Gastroesophageal sphincter (tissue), 3 donors: ENCODE measurements at regions not wholly inside any gene's neighbourhood (a gene's known extent, or its start where the extent isn't known, plus 50 kb on each side); places are given as distances from the start of the nearest gene placed in this dataset.

Experiments used
- POLR2A ChIP-seq, 2 donors: fragments of 450-650 bp; IDR thresholded peaks; one replicate each; pipeline ENCODE4 v1.6.1; 2017; ENCODE audit warnings: antibody characterized with exemption in 2 of 2, mild to moderate bottlenecking in 2 of 2, moderate library complexity in 1 of 2
- POLR2AphosphoS5 ChIP-seq: sonication (generic); formaldehyde crosslinking; IDR thresholded peaks from one replicate; pipeline ENCODE4 v1.6.1; 2017; ENCODE audit warnings: antibody characterized with exemption
- TF ChIP-seq, protein P1 (sequence below), 4 experiments: fragments of 200-600 bp in 2 of 4; fragments of 450-650 bp in 2 of 4; sonication (generic) in 1 of 4; IDR thresholded peaks; one replicate each; pipeline ENCODE4 v1.5.1; 2017 to 2019; ENCODE audit warnings: antibody characterized with exemption in 4 of 4, mild to moderate bottlenecking in 2 of 4, moderate library complexity in 2 of 4

DNA sequence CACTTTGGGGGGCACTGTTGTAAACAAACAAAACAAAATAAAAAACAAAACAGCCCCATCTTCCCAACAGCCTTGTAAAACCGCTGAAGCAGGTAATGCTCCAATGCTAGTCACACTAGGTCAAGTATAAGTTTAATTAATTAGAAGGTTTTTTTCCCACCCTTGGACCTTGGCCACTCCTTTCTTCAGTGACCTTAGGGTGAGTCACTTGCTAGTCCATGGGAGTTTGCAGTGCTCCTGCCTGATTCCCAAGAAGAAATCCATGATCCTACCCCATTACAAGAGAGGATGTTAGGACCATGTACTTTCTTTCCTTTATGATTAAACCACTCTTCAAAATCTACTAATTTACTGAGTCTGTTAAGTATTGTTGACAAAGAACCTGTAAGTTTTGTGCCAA lies 192.2 kb upstream of the CDKN2B start:
- no peak for TF ChIP-seq POLR2AphosphoS5
- no peak for TF ChIP-seq POLR2A (IDR thresholded peaks at IDR 0.05)
- TF ChIP-seq, protein P1, sequence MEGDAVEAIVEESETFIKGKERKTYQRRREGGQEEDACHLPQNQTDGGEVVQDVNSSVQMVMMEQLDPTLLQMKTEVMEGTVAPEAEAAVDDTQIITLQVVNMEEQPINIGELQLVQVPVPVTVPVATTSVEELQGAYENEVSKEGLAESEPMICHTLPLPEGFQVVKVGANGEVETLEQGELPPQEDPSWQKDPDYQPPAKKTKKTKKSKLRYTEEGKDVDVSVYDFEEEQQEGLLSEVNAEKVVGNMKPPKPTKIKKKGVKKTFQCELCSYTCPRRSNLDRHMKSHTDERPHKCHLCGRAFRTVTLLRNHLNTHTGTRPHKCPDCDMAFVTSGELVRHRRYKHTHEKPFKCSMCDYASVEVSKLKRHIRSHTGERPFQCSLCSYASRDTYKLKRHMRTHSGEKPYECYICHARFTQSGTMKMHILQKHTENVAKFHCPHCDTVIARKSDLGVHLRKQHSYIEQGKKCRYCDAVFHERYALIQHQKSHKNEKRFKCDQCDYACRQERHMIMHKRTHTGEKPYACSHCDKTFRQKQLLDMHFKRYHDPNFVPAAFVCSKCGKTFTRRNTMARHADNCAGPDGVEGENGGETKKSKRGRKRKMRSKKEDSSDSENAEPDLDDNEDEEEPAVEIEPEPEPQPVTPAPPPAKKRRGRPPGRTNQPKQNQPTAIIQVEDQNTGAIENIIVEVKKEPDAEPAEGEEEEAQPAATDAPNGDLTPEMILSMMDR (IDR thresholded peaks at IDR 0.05) = no peak
